ENCODE measurements at regions not wholly inside any gene's neighbourhood (a gene's known extent, or its start where the extent isn't known, plus 50 kb on each side); places are given as distances from the start of the nearest gene placed in this dataset.
A peak's percentile ranks its signal among the peaks of the same experiment; 100 is the strongest.
"Not testable (repeated sequence)": the region's sequence is repeated elsewhere in the genome, so short reads cannot be mapped to it uniquely, and the experiment has no call there.

DNA sequence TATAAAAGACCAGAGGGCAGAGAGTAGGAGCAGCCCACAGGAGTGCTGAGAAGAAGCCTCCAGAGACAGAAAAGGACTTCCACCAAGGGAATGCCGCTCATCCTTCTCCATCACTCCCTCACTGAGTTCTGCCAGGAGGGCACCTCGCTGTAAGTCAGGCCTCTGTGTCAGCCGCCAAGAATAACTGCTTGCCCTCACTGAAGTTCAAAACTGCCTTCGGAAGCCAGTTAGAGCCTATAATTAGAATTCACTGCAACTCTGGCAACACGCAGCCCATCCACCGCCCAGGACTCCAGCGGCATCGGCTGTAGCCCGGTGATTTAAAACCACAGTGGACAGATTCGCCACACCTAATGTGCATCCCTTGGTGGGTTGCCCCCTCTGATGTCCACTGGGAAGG lies 281.8 kb upstream of the ZNF507 start:
- no peak for DNase-seq (ENCODE audit: low read depth, low spot score)

DNA sequence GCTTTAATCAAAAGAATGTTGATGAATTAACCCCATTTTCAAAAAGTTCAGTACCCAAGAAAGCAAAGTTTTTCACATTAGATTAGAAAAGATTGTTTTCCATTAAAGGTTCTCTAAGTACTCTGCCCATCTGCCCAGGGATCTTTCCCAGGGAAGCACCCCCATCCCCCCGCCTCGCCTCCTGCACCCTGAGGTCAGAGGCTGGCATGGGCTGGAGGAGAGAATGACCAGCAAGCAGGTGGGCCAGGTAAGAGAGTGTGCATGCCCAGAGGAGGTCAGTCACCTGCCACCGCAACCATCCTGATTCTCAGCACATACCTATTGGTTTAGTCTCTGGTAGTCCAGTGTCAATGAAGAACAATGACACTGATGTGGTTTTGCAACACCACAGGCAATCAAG lies 279.4 kb upstream of the ZNF507 start:
- no peak overlapping the region for H3K4me3 ChIP-seq (ENCODE audit: low read length)
- DNase-seq (ENCODE audit: low read depth, low spot score), result no peak

More for the DNA sequence above, 281.8 kb upstream of the ZNF507 start:
- no peak overlapping the region for H3K4me3 ChIP-seq (ENCODE audit: low read length)

DNA sequence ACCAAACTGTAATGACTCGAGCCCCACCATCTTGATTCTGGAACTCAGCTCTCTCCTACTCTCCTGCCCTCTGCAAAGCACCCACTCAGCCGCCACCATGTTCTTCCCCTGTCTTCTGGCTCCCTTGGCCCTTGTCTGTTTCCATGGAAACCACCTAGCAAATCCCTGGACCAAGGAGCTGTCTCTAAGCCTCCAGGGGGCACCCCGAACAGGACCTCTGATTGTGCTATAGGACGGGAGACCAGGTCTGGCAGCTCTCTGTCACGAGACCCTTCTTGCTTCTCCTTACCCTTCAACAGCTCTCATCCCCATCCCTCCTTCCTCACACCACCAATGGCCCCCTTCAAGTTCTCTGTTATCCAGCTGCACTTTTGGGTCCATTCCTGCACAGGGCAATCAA lies 277.7 kb upstream of the ZNF507 start:
- DNase-seq (ENCODE audit: low read depth, low spot score), result no peak
- H3K4me3 ChIP-seq (ENCODE audit: low read length), result no peak overlapping the region

DNA sequence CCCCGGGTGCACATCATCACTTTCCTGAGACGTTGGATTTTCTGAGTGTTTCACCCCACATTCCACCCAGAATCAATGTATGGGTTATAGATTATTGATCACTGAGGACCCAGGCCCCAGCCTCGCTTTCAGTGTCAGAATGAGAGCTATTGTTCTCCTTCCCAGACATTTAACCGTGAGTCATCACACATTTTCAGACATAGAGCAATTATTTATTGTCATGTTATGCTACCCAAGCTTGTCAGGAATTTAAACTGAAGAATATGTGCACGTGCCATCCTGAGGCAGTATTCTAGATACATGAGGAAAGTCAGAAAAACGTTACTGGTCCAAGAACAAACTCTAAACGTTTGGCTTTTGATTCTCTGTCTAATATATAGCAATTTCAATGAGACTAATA lies 276.6 kb upstream of the ZNF507 start:
- no peak overlapping the region for H3K4me3 ChIP-seq (ENCODE audit: low read length)
- DNase-seq (ENCODE audit: low read depth, low spot score), result no peak

DNA sequence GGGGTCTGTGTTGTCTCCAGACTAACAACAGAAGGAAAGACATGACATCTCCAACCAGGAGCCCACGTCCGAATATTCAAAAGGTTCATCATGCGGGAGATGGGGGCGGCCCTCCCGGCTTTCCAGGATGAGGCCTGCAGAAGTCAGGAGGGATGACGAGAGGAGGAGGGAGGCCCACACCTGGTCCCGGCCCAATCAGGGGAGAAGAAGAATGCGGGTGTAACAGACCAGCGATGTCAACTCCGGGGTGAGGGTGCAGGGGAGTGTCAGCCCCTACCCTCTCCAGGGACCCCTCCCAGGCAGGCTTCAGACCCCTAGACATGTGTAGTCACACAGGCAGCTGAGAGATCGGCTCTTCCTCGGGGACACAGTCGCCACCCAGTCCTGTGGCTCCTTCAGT lies 275.3 kb upstream of the ZNF507 start:
- H3K4me3 ChIP-seq (ENCODE audit: low read length), result no peak overlapping the region
- DNase-seq (ENCODE audit: low read depth, low spot score), result no peak

DNA sequence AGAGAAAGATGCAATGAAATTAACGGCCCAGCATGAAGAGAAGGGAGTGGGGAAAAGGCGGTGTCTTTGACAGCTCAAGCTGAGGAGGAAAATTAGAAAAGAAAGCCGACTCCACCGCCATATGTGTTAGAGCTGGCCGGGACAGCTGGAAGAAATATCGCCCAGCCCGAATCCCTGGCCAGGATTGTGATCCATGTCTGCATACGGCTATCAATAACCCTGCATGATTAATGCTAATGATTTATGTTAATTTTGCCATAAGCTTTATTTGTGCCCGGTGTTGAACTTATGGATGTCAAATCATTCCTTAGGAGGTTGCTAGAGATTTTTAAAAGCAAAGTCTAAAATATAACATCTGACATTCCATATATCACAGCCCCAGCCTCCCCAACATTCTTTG lies 263.4 kb upstream of the ZNF507 start:
- DNase-seq (ENCODE audit: low read depth, low spot score), result no peak

DNA sequence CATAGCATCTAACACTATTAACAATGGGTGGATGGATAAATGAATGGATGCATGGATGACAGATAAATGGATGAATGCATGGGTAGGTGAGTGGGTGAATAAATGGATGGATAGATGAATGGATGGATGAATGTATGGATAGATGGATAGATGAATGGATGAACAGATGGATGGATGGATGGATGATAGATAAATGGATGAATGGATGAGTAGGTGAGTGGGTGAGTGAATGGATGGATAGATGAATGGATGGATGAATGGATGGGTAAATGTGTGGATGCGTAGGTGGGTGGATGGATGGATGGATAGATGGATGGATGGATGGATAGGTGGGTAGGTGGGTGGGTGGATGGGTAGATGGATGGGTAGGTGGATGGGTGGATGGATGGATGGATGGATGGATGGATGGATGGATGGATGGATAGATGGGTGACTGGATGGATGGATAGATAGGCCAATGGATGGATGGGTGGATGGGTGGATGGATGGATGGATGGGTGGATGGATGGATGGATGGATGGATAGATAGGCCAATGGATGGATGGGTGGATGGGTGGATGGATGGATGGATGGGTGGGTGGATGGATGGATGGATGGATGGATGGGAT lies 260.6 kb upstream of the ZNF507 start:
- DNase-seq (ENCODE audit: low read depth, low spot score); H3K4me3 ChIP-seq (ENCODE audit: low read length): not testable (repeated sequence)

More for the DNA sequence above, 263.4 kb upstream of the ZNF507 start:
- no peak overlapping the region for H3K4me3 ChIP-seq (ENCODE audit: low read length)

DNA sequence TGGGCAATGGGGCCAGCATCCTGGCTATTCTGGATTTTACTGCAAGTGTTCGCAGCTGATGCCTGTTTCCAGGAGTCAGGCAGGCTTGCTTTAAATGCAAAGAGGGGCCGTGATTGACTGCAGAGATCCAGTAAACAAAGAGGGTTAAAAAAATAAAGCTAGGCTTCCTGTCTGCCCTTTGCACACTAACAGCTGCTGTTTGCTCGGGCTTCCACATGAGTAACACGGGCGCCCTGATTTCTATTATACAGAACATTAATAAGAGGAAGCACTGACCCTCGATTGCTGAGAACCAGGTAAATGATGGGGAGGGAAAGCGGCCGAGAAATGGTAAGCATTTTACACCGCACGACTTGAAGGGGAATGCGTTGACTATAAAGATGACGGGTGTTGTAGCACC lies 254.2 kb upstream of the ZNF507 start:
- DNase-seq (ENCODE audit: low read depth, low spot score), result no peak
- H3K4me3 ChIP-seq (ENCODE audit: low read length), result no peak overlapping the region

DNA sequence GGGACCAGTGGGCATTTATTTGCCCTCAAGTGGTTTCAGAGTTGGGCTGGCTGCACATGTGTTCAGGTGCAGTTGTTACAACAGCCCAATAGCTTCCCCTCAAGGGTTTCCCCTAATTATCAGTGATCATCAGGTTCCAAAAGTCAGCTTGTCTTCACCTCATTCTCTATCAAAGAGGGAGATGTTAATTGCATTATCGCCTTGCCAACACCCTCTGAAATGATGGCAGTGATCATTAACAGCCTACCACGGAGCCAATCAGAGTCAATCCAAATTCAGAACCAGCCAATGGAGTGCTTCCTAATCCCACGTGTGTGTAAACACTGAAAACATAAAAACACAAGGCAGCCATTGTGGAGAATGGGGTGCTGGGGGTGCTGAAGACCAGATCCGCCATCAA lies 248.4 kb upstream of the ZNF507 start:
- DNase-seq (ENCODE audit: low read depth, low spot score), result no peak
- no peak overlapping the region for H3K4me3 ChIP-seq (ENCODE audit: low read length)

DNA sequence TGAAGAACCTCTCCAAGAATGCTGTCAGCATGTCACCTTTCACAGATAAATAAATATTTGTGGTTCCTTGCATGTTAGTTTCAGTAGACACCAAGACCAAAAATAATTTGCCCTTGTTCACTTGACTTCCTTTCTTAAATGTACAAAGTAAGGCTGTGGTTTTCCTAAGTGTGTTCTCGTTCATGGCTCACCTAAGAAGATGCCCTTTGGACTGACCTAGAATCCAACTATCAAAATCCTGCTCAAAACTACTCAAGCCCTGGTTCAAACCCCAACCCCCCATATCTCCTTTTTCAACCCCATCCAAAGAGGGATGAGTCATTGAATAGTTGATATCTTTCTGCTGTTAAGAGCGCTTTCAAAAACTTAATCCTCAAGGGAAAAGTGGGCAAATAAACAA lies 247.8 kb upstream of the ZNF507 start:
- DNase-seq (ENCODE audit: low read depth, low spot score), result no peak

DNA sequence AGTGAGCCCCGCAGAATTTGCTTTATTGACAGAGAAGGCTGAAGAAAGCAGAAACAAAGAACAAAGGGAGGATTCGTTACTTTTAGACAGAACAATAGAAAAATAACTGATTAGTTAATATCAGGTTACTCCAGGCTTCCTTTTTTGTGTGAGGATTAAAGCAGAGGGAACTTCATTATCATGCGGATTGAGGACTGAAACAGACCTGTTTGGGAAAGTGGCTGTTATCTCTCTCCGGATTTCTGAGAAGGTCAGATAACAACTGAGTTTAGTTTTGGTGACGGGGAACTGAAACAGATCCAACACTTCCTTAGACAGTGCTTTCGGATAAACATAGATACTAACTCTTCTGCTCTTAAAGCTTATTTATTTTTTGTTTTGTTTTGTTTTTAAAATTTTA lies 246.4 kb upstream of the ZNF507 start:
- no peak overlapping the region for H3K4me3 ChIP-seq (ENCODE audit: low read length)
- DNase-seq (ENCODE audit: low read depth, low spot score), result no peak

More for the DNA sequence above, 247.8 kb upstream of the ZNF507 start:
- no peak overlapping the region for H3K4me3 ChIP-seq (ENCODE audit: low read length)

DNA sequence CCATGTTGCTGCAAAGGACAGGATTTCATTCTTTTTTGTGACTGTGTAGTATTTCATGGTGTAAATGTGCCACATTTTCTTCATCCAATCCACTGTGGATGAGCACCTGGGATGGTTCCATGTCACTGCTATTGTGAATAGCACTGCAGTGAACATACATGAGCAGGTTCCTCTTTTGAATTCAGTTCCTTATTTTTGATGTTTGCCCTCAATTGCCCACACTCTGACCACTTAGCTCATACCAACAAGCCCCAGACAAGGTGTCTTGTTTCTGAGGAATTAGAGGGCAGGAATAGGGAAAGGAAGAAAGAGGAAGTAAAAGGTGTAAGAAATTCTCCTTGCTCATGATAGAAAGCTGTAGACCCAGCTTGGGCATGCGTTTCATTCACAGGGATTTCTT lies 244.2 kb upstream of the ZNF507 start:
- DNase-seq (ENCODE audit: low read depth, low spot score), result no peak
- H3K4me3 ChIP-seq (ENCODE audit: low read length), result no peak overlapping the region

DNA sequence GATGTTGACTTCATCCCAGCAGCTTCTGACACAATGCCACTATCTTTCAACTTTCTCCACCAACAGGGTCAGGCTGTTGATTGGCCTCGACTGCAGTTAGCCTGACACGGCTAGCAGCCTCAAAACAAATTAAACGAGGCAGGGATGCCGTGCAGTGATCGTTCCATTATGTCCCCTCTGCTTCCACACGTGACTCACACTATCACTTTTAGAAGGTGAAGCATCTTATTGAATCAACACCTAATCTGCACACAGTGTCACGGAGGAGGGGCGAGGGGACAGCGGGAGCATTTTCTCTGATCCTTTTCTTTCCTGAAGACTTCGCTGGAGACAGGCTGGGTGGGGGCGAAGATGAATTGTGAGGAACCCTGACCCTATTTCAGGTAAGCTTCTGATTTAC lies 241.9 kb upstream of the ZNF507 start:
- no peak for DNase-seq (ENCODE audit: low read depth, low spot score)
- no peak overlapping the region for H3K4me3 ChIP-seq (ENCODE audit: low read length)

DNA sequence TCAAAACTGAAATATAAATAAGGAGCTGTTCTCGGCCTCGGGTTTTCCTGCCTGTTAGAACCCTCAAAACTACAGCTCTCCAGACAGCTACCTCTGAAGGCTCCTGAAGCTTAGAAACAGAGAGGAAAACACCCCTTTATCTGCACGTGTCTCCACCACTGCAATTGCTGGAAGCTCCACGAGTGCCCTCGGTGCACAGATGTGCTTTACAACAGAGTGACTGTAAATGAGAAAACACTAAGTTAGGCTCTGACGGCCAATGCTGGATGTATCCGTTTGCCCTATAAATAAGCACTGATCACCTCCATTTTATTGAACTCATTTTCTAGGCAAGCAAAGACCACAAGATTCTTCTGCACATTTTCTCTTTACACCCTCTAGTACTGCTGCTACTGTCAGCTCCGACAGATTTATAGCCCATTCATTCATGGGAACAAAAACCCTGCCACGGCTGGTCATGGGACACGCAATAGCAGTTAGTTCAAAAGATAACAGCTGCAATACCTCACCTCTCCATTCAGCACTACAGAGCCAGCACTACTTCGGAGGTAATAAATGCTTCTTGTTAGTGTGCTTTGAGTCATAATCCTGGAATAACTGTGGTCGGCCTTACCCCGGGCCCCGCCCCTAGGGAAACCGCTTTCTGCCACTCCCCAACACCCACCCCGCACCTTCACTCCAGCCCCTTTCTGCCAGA lies 241.1 kb upstream of the ZNF507 start:
- no peak for DNase-seq (ENCODE audit: low read depth, low spot score)

DNA sequence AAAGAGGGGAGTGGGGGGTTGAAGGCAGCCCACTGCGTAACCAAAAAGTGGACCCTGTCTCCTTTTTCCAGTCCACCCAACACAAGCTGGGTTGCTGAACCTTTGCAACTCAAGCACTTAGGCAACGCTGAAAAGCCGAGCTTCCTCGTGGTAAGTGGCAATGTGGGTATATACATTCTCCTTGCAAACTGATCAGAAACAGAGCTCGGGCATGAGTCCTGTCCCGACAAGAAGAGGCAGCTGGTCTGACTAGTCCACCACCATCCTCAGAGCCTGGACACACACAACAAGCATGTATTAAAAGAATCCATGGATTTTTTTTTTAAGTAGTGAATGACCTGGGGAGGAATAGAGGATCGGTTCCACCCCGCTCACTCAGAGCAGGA lies 240.6 kb upstream of the ZNF507 start:
- DNase-seq (ENCODE audit: low read depth, low spot score), result no peak
- no peak overlapping the region for H3K4me3 ChIP-seq (ENCODE audit: low read length)

More for the DNA sequence above, 241.1 kb upstream of the ZNF507 start:
- no peak overlapping the region for H3K4me3 ChIP-seq (ENCODE audit: low read length)

DNA sequence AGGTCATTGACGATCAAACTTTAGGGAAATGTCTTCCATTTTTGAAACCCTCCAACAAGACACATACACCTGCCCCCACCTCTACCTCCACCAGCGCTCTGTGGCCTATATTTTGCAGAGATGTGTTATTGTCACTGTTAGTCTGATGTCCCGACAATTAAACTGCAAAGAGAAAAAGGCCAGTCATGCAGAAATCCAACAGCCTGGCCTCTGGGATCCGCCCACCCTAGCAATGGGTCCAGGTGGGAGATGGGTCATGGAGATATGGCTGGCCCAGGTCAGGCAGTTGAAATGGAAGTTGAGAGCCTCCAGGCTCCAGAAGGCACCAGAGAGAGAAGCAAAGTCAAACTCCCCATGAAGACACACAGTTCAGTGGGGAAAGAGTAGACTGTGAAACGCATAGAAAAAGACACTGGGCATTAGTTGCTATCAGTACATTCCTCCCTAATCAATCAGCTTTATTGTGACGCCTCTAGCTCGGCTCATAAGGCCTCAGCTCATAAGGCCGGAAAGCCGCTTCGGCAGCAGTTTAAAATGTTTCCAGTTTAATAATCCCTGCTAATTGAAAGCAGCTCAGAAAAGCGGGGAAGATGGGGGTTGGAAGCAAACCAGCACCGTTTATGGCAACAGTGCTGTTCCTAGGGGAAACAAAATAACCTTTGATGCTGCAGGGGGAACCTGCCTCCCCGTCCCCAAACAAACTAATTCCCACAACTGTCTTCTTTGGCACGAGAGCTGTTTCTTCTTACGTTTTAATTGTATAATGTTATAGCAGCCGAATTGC lies 239.7 kb upstream of the ZNF507 start:
- no peak overlapping the region for H3K4me3 ChIP-seq (ENCODE audit: low read length)
- DNase-seq (ENCODE audit: low read depth, low spot score), result no peak

DNA sequence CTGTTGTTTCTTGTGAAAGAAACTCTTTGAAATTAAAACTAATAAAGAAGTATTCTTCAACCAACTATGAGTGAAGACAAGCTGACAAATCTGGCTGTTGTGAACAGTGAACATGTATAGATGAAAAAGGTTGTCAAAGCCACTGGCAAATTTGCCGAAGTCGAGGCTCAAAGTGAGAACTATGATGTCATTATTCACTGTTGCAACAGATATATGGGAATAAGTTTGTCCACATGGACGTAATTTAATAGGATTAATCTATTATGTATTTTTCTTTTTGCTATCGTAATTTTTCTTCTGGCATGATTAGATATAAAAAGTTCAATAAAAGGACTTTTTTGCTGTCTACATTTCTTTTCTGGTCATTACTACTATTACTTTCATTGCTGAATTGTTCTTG lies 223.2 kb upstream of the ZNF507 start:
- no peak overlapping the region for H3K4me3 ChIP-seq (ENCODE audit: low read length)
- DNase-seq (ENCODE audit: low read depth, low spot score), result no peak

DNA sequence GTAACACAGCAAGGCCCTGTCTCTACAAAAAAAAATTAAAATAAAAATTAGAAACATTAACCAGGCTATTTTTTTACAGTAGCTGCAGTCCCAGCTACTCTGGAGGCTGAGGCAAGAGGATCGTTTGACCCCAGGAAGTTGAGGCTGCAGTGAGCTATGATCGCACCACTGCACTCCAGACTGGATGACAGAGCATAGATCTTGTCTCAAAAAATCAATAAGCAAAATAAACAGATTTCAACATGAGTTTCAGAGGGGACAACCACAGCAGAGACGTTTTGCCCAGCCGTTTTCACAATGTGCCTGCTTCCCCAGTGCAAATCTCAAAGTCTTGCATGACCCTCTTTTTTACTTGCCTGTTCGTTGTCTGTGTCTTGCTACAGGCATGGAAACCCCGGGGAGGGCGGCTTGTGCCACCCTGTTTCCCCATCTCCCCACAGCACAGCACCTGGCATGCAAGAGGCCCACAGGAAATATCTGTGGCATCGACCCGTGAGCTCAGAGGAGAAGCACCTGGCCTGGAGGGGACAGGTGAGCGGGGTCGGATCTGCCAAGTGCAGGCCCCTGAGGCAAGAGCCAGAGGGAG lies 222.0 kb upstream of the ZNF507 start:
- peak; percentile 34 for DNase-seq (ENCODE audit: low read depth, low spot score)
- no peak overlapping the region for H3K4me3 ChIP-seq (ENCODE audit: low read length)

DNA sequence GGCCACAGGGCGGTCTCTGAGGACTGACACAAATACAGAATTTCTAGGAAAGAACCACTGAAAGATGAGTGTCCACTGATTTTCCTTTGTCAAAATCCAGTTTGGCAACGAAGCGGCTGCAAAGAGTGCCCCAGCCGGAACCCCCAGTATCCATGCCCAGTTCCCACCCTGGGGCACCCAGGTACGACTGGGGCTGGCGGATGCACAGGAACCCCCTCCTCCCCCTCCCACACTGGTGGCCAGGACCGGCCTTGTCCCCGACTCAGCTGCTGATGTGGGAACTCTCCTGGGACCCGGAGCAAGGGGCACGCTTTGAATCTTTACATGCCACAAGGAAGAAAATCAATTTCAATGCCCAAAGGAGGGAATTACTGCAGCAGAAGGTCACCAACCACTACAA lies 220.8 kb upstream of the ZNF507 start:
- DNase-seq (ENCODE audit: low read depth, low spot score), result no peak
- no peak overlapping the region for H3K4me3 ChIP-seq (ENCODE audit: low read length)

DNA sequence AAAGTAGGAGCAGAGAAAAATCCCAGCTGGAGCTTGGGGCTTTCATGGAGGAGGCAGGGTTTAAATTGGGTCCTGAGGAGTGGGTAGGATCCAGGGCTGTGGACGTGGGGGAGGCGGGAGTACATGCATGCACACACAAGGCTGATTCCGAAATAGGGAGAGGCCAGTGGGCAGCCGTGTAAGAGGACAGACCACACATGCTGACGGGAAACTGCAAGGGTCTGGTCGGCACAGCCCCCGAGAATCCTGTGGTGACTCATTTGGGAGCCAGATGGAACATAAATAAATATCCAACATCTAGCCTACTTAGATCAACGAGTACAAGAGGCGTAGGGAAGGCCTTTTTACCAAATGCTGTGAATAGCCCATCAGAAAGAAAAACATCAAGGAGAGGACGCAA lies 216.3 kb upstream of the ZNF507 start:
- no peak overlapping the region for H3K4me3 ChIP-seq (ENCODE audit: low read length)
- DNase-seq (ENCODE audit: low read depth, low spot score), result no peak
